IgD-negative memory B cell (primary cell): ENCODE measurements at regions not wholly inside any gene's neighbourhood (a gene's known extent, or its start where the extent isn't known, plus 50 kb on each side); places are given as distances from the start of the nearest gene placed in this dataset.
"Not testable (repeated sequence)": the region's sequence is repeated elsewhere in the genome, so short reads cannot be mapped to it uniquely, and the experiment has no call there.

Experiments
- H3K27ac Mint-ChIP-seq, 3 donors: one replicate each; pipeline ENCODE4 v1.8.0; 2020 to 2022; ENCODE audit warnings: mild to moderate bottlenecking in 3 of 3, mixed read lengths in 3 of 3, moderate library complexity in 1 of 3
- H3K27me3 Mint-ChIP-seq: one replicate; pipeline ENCODE4 v1.8.0; 2021; ENCODE audit warnings: mixed read lengths
- H3K36me3 Mint-ChIP-seq: one replicate; pipeline ENCODE4 v1.8.0; 2020; ENCODE audit warnings: mild to moderate bottlenecking, mixed read lengths
- H3K4me1 Mint-ChIP-seq, 3 donors: one replicate each; pipeline ENCODE4 v1.8.0; 2020 to 2022; ENCODE audit warnings: mixed read lengths in 3 of 3, mild to moderate bottlenecking in 1 of 3
- H3K4me3 Mint-ChIP-seq, 4 donors: one replicate each; pipeline ENCODE4 v1.8.0; 2020 to 2022; ENCODE audit warnings: mild to moderate bottlenecking in 4 of 4, mixed read lengths in 4 of 4, moderate library complexity in 3 of 4
- H3K9me3 Mint-ChIP-seq, 3 donors: one replicate each; pipeline ENCODE4 v1.8.0; 2020 to 2021; ENCODE audit warnings: mixed read lengths in 3 of 3, mild to moderate bottlenecking in 1 of 3

DNA sequence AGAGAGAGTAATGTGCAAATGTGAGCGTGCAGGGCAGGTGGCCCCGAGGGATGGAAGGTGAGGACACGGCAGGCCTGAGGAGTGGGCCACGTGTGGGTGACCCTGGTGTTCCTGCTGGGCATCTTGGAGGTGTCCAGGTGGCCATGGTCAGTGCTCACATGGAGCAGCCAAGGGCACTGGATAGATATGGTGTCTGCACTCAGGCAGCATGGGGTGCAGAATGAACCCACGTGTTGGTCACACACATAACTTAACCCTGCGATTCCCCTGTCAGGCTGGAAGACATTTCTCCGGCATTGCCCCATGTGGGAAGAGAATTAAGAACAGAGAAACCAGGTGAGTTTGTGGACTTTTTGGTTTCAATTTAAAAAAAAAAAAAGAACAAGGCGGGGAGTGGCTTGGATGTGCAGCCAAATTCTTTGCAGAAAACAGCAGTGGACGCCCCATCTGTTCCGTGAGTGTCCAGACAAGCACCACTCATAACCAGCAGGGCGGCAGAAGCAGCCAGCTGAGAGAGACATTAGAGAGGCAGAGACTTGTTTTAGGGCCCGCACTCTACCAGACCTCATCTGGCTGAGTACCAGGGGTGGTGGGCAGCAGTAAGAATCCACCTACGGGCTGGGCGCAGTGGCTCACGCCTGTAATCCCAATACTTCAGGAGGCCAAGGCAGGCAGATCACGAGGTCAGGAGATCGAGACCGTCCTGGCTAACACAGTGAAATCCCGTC is 249.8 kb downstream of the ACKR3 start:
- Mint-ChIP-seq H3K27ac (no peak overlapping the region), H3K4me3 (no peak overlapping the region), H3K36me3 (no peaks in the 10 kb centered on the region), H3K27me3 (peaks cover 1% of the 10 kb centered on the region), H3K9me3 (peaks cover 0 to 4% (median 0%) of the 10 kb centered on the region in 3 donors), H3K4me1 (no peaks in the 10 kb centered on the region)

DNA sequence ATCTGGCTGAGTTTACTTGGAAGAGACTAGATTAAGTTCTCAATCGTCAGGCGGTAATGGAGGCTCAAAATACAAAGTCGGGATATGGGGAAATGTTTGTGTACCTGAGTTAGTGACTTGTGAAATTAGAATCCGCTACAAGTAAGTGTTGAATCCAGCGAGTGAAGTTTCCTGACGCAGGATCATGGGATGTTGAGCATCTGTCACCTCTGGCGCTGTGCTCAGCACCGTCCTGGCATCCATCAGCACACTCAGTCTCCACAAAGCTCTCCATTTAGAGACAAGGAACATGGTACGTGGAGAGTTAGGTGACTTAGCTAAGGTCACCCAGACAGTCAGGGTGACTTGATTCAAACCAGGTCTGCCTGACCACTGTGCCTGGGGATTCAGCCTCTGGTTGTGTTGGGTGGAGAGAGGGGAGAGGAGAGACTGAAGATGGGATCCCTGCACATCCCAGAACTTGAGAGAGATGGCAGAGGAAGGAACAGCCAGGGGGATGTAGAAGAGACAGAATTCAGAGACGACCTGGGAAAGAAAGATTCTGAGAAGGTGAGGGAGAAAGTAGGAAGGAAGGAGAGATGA is 251.2 kb downstream of the ACKR3 start:
- Mint-ChIP-seq H3K4me1 (no peaks in the 10 kb centered on the region), H3K4me3 (no peak overlapping the region), H3K36me3 (no peaks in the 10 kb centered on the region), H3K27me3 (peaks cover 1% of the 10 kb centered on the region), H3K27ac (no peak overlapping the region), H3K9me3 (peaks cover 0 to 4% (median 0%) of the 10 kb centered on the region in 3 donors)

DNA sequence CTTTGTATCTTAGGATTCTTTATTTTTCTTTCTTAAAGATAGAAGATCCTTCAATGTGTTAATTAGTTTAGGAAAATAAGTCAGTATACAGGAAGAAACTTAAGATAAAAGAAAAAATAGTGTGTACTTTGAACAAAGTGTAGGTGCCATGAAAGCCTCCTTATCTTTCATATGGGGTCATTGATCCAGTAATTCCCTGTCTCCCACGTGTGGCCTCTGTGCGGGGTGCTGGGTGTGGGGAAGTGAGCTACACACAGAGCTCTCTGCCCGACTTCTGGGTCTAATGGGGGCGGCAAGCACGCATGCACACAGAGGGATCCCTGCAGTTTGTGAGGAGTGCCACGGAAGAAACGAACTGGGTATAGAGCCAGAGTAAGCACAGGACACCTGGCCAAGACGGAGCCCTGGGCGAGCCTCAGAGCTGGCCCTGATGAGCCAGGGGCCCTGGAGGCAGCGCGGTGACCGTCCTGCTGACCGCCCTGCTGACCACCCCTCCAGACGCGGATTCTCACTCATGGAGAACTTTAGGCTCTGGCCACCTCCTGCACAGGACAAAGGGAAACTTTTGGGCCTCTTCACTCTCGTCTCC is 253.5 kb downstream of the ACKR3 start:
- Mint-ChIP-seq H3K27me3 (no peaks in the 10 kb centered on the region), H3K4me1 (no peaks in the 10 kb centered on the region), H3K9me3 (peaks cover 0 to 4% (median 0%) of the 10 kb centered on the region in 3 donors), H3K27ac (no peak overlapping the region), H3K36me3 (no peaks in the 10 kb centered on the region), H3K4me3 (no peak overlapping the region)

DNA sequence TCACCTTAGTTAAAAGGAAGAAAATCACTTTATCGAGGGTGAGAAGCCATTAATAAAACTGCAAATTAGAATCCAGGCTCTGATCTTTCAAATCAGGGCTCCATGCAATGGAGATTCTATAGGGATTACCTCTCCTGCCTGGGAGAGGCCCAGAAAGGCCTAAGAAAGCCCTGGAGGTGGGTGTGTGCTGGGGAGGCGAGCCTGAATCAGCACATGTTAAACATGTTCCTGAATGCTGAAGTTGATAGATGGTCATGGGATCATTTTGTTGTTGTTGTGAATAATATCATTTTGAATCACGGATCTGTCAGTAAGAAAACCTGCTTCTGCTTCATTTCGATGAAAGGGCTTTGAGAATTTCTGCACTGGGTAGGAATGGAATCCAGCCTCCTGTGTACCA is 254.3 kb downstream of the ACKR3 start:
- Mint-ChIP-seq H3K27me3 (no peaks in the 10 kb centered on the region), H3K9me3 (peaks cover 0 to 4% (median 3%) of the 10 kb centered on the region in 3 donors), H3K27ac (no peak overlapping the region), H3K36me3 (no peaks in the 10 kb centered on the region), H3K4me1 (no peaks in the 10 kb centered on the region), H3K4me3 (peak overlapping the region in 1 of 4 donors; percentile 33)

DNA sequence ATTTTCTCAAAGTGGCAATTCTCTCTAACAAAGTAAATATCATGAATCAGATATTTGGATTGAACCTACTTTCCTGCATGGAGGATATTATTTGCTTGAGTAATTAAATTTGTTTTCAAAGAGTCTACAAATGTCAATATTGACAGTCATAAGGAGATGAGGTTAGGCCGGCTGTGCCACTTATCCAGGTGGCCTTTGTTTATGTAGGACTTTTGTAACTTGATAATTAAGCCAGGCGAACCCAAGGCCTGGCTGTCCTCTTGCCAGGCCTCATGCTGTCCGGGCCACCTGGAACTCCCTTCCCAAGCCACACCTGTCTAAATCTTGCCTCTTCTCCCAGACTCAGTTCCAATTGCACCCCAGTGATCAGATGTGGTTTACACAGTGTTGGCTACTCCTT is 255.2 kb downstream of the ACKR3 start:
- Mint-ChIP-seq H3K9me3 (peaks cover 0 to 4% (median 3%) of the 10 kb centered on the region in 3 donors), H3K4me3 (no peak overlapping the region), H3K4me1 (no peaks in the 10 kb centered on the region), H3K36me3 (no peaks in the 10 kb centered on the region), H3K27me3 (no peaks in the 10 kb centered on the region), H3K27ac (no peak overlapping the region)

DNA sequence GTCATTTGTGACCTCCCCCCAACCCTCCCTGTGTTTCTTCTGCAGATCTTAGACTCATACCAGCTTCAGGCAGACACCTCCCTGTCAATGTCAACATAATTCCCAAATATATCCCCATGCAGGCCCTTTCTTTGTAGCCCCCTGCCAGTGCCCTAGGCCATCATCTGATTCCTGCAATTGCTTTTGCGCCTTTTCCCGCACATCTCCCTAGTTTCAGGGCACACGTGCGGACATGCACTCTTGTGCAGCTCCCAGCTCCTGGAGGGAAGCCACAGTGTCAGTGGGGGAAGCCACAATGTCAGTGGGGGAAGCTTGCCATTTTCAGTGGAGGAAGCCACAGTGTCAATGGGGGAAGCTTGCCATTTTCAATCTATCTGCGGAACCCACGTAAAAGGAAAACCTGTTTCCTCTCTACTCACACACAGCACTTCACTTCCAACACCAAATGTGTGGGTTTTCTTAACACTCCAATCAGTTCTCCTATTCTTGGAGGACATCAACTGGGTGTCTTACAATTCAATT is 256.4 kb downstream of the ACKR3 start:
- Mint-ChIP-seq H3K4me1 (no peaks in the 10 kb centered on the region), H3K27me3 (no peaks in the 10 kb centered on the region), H3K4me3 (no peak overlapping the region), H3K9me3 (peaks cover 0 to 4% (median 3%) of the 10 kb centered on the region in 3 donors), H3K36me3 (no peaks in the 10 kb centered on the region), H3K27ac (no peak overlapping the region)

DNA sequence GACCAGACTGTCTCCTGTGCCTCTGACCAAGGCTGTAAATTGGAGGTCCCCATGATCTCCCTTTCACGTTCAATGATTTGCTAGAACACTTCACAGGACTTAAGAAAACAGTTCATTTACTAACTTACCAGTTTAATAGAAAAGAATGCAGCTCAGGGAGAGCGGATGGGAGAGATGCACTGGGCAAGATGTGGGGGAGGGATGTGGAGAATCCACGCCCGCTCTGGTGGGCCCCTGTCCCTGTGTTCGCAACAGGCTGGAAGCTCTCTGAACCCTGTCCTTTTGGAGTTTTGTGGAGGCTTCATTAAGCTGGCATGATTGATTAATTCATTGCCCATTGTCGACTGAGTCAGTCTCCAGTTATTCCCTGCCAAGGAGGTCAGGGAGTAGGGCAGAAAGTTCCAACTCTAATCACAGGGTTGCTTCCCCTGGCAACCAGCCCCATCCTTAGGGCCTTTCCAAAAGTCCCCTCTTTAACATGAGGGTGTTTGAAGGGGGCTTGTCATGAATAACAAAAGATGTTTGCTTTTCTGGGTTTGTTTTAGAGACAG is 257.1 kb downstream of the ACKR3 start:
- H3K4me3 Mint-ChIP-seq = no peak overlapping the region
- H3K4me1 Mint-ChIP-seq = no peaks in the 10 kb centered on the region
- H3K27me3 Mint-ChIP-seq = no peaks in the 10 kb centered on the region
- peaks cover 0 to 4% (median 3%) of the 10 kb centered on the region in 3 donors for H3K9me3 Mint-ChIP-seq
- no peaks in the 10 kb centered on the region for H3K36me3 Mint-ChIP-seq
- H3K27ac Mint-ChIP-seq = no peak overlapping the region

DNA sequence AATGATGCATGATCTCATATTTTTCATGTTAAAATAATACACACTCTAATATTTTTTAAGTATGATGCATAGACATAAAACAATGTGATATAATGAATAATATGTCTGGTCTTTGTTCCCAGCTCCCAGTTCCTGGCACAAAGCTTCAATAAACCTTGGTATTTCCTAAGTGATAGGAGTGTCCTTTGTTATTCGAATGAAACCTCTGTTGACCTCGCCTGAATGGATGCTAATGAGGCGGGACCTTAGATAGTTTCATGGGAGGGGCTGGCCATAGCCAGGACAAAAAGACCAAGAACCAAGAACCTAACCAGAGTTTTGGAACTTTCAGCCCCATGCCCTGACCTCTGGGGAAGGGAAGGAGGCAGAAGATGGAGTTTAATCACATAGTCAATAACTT is 257.7 kb upstream of the COPS8 start:
- H3K9me3 Mint-ChIP-seq = peaks cover 0 to 3% (median 0%) of the 10 kb centered on the region in 3 donors
- no peaks in the 10 kb centered on the region for H3K36me3 Mint-ChIP-seq
- H3K27ac Mint-ChIP-seq = no peak overlapping the region
- H3K4me3 Mint-ChIP-seq = no peak overlapping the region
- H3K4me1 Mint-ChIP-seq = no peaks in the 10 kb centered on the region
- H3K27me3 Mint-ChIP-seq = no peaks in the 10 kb centered on the region

DNA sequence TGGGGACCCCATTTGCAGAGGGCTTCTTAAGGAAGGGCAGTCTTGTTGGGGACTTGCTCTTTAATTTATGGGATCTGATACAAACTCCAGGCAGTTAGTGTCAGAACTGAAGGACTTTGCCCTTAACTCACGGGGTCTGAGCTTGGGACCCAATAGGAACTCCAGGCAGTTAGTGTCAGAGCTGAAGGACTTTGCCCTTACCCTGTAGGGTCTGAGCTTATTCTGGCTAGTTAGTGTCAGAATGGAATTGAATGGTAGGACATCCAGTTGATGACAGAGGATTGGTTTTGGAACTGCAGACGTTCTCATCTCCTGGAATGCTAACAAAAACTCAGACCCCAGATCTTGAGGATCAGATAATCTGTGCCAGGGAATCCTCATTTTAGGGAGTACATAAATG is 256.9 kb upstream of the COPS8 start:
- no peak overlapping the region for H3K27ac Mint-ChIP-seq
- no peaks in the 10 kb centered on the region for H3K4me1 Mint-ChIP-seq
- no peak overlapping the region for H3K4me3 Mint-ChIP-seq
- H3K9me3 Mint-ChIP-seq = peaks cover 0 to 3% (median 0%) of the 10 kb centered on the region in 3 donors
- H3K36me3 Mint-ChIP-seq = no peaks in the 10 kb centered on the region
- H3K27me3 Mint-ChIP-seq = no peaks in the 10 kb centered on the region

DNA sequence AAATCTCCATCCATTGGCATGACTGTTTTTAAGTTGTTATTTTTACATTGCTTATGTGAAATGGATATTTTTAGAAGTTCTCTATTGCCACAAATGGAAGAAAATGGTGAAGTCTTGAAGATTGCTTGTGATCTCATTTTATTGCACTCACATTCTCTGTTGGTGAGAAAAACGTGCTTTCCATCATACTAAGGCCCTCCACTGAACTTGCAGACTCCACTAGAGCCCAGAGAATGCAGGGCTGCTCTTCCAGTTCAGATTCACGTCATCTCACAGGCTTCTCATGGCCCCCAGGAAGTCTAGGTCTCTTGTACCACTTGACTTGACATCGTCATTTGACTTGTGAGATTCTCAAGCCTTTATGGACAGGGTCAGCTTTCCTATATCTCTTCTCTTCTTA is 254.8 kb upstream of the COPS8 start:
- peaks cover 0 to 3% (median 0%) of the 10 kb centered on the region in 3 donors for H3K9me3 Mint-ChIP-seq
- H3K4me1 Mint-ChIP-seq = no peaks in the 10 kb centered on the region
- no peaks in the 10 kb centered on the region for H3K36me3 Mint-ChIP-seq
- no peak overlapping the region for H3K27ac Mint-ChIP-seq
- H3K4me3 Mint-ChIP-seq = no peak overlapping the region
- H3K27me3 Mint-ChIP-seq = no peaks in the 10 kb centered on the region

DNA sequence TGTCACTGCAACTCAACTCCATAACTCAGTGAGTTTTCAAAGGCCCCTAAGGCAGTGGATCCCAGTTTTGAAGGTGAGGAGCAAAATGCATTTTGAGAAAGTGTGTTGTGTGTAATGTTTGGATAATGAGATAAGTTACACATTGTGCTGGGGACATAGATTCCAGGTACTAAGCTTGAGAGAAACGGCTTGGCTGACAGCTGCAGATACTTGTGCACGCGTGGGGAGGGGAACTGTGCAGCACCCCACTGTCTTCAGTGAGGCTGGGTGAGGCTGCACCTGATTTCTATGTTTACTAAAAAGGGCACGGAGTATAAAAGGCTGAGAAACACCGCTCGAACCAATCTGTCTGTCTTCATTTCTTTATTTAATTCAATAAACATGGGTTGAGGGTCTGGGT is 254.0 kb upstream of the COPS8 start:
- Mint-ChIP-seq H3K27ac (no peak overlapping the region), H3K9me3 (peaks cover 0 to 6% (median 0%) of the 10 kb centered on the region in 3 donors), H3K4me3 (no peak overlapping the region), H3K4me1 (no peaks in the 10 kb centered on the region), H3K36me3 (no peaks in the 10 kb centered on the region), H3K27me3 (no peaks in the 10 kb centered on the region)

DNA sequence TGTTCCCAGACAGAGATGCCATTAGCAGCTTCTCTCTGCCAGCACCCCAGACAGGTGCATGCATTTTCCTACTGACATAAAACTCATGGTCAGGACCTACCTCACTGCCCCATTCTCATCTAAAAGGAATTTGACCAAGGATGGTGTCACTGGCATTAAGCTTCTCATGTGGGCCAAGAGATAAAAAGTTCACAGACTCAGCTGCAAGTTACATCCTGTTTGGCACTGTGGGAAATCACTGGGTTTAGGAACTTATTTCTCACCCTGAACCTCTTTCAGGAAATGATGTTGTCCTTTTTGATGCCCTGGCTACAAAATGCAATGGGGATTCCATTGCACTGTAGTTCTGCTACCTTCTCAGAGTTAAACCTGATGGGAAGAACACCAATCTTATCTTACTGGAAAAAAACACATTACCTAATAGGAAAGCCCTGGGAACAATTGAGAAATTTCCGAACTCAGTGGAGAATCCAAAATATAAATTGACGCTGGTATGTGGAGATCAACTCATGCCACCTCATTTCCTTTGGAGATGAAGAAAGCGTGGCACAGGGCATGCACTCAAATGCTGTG is 252.1 kb upstream of the COPS8 start:
- H3K9me3 Mint-ChIP-seq = peaks cover 1 to 5% (median 4%) of the 10 kb centered on the region in 3 donors
- H3K36me3 Mint-ChIP-seq = no peaks in the 10 kb centered on the region
- H3K4me1 Mint-ChIP-seq = no peaks in the 10 kb centered on the region

DNA sequence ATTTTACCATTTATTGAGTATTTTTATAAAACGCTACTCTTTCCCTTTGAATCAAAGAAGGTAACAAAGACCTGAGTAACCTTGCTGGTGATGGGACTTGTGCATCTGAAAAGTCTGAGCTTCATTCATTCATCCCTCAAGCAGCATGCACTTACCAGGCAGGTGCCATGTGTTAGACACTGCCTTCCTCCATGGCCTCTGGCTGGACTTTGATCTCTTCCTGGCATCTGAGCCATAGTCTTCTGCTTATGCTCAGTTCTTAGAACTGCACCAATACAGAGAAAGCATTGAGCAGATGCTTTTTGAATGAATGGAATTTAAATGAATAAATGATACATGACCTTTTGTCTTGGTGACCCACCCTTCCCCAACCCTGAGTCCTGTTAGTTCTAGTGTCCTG is 251.4 kb upstream of the COPS8 start:
- Mint-ChIP-seq H3K27me3 (peaks cover 4% of the 10 kb centered on the region), H3K4me1 (no peaks in the 10 kb centered on the region), H3K4me3 (no peak overlapping the region), H3K9me3 (peaks cover 1 to 5% (median 4%) of the 10 kb centered on the region in 3 donors), H3K27ac (no peak overlapping the region), H3K36me3 (no peaks in the 10 kb centered on the region)

More for the DNA sequence above, 252.1 kb upstream of the COPS8 start:
- H3K27me3 Mint-ChIP-seq = peaks cover 4% of the 10 kb centered on the region
- no peak overlapping the region for H3K4me3 Mint-ChIP-seq
- H3K27ac Mint-ChIP-seq = no peak overlapping the region

DNA sequence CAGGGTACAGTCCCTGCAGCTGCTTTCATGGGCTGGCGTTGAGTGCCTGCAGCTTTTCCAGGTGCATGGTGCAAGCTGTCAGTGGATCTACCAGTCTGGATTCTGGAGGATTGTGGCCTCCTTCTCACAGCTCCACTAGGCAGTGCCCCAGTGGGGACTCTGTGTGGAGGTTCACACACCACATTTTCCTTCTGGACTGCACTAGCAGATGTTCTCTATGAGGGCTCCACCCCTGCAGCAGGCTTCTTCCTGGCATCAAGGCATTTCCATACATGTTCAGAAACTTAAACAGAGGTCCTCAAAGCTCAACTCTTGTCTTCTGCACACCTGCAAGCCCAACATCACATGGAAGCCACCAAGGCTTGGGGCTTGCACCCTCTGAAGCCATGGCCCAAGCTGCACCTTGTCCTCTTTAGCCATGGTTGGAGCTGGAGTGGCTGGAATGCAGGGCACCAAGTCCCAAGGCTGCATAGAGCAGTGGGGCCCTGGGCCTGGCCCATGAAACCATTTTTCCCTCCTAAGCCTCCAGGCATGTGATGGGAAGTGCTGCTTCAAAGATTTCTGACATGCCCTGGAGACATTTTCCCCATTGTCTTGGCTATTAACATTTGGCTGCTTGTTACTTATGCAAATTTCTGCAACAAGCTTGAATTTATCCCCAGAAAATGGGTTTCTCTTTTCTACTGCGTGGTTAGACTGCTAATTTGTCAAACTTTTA is 250.2 kb upstream of the COPS8 start:
- no peak overlapping the region for H3K4me3 Mint-ChIP-seq
- H3K4me1 Mint-ChIP-seq = no peaks in the 10 kb centered on the region
- peaks cover 1 to 5% (median 4%) of the 10 kb centered on the region in 3 donors for H3K9me3 Mint-ChIP-seq
- peaks cover 4% of the 10 kb centered on the region for H3K27me3 Mint-ChIP-seq
- H3K36me3 Mint-ChIP-seq = no peaks in the 10 kb centered on the region
- no peak overlapping the region for H3K27ac Mint-ChIP-seq

DNA sequence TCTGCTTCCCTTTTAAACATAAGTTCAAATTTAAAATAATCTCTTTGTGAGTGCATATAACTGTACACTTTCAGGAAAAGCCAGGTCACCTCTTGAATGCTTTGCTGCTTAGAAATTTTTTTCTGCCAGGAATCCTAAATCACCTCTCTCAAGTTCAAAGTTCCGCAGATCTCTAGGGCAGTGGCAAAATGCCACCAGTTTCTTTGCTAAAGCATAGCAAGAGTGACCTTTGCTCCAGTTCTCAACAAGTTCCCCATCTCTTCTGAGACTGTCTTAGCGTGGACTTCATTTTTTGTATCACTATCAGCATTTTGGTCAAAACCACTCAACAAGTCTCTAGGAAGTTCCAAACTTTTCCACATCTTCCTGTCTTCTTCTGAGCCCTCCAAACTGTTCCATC is 249.7 kb upstream of the COPS8 start:
- not testable (repeated sequence) for H3K27me3 Mint-ChIP-seq, H3K4me3 Mint-ChIP-seq, H3K27ac Mint-ChIP-seq

More for the DNA sequence above, 249.7 kb upstream of the COPS8 start:
- not testable (repeated sequence) for H3K36me3 Mint-ChIP-seq, H3K4me1 Mint-ChIP-seq, H3K9me3 Mint-ChIP-seq
